Fibroblast of mammary gland (primary cell): ENCODE measurements at regions not wholly inside any gene's neighbourhood (a gene's known extent, or its start where the extent isn't known, plus 50 kb on each side); places are given as distances from the start of the nearest gene placed in this dataset.

Experiments
- DNase-seq: peaks from one replicate; pipeline ENCODE4 v3.0.0-alpha.2; 2010; ENCODE audit warnings: low read depth
- H3K4me3 ChIP-seq: 2 replicates; pipeline ENCODE4 v1.5.1; 2011; ENCODE audit warnings: low read depth, mild to moderate bottlenecking, low read length, moderate library complexity; ENCODE audit not compliant: control insufficient read depth
- TF ChIP-seq, protein P1 (sequence below): conservative IDR thresholded peaks from 2 replicates; pipeline ENCODE4 v1.5.1; 2011; ENCODE audit warnings: low read depth, low read length, inconsistent platforms; ENCODE audit not compliant: control insufficient read depth, insufficient read depth

DNA sequence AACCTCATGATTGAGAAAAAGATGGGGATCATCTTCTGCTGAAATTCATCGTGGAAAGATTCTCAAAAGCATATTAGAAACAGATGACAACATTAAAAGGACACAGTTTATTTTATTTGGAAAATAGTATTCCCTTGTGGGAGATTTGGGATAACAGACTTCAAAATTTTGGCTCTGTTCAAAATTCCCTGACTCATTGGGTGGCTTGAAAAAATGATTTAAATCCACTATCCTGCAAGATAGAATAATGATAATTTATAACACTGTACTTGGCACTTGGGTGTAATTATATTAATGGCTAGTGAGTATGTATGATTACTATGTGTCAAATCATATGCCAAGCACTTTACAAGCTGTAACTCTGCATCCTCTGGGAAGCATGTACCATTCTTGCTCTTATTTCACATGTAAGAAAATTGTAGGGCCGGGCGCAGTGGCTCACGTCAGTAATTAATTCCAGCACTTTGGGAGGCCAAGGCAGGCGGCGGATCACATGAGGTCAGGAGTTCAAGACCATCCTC is 128.8 kb downstream of the LMNTD1 start:
- DNase-seq = peak; percentile 82
- TF ChIP-seq, protein P1, sequence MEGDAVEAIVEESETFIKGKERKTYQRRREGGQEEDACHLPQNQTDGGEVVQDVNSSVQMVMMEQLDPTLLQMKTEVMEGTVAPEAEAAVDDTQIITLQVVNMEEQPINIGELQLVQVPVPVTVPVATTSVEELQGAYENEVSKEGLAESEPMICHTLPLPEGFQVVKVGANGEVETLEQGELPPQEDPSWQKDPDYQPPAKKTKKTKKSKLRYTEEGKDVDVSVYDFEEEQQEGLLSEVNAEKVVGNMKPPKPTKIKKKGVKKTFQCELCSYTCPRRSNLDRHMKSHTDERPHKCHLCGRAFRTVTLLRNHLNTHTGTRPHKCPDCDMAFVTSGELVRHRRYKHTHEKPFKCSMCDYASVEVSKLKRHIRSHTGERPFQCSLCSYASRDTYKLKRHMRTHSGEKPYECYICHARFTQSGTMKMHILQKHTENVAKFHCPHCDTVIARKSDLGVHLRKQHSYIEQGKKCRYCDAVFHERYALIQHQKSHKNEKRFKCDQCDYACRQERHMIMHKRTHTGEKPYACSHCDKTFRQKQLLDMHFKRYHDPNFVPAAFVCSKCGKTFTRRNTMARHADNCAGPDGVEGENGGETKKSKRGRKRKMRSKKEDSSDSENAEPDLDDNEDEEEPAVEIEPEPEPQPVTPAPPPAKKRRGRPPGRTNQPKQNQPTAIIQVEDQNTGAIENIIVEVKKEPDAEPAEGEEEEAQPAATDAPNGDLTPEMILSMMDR = no peak

DNA sequence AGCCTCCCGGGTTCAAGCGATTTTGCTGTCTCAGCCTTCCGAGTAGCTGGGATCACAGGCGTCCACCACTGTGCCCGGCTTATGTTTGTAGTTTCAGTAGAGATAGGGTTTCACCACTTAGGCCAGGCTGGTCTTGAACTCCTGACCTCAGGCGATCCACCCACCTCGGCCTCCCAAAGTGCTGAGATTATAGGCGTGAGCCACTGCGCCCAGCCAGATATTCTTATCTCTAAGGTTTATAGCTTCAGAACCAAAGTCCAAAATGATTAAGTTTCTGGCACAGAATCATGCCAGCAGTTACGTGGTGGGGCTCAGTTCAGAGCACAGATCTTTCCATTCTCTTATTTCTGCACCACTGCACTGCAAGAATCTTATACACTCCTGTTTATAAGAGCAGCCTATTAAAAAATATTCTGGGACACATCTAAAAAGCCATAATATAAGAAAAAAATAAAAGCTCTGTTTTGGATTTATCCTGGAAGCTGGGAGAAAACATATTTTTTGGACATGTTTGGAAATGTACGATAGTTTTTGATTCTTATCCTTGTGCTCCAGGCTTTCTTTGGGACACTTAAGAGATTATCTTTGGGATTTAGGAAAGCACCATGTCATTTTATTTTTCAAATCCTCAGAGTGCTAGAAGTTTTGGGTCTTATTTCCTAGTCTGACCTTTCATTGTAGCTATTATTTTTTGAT is 129.6 kb downstream of the LMNTD1 start:
- TF ChIP-seq, protein P1 = no peak
- H3K4me3 ChIP-seq = no peak overlapping the region
- DNase-seq = no peak

More for the DNA sequence above, 128.8 kb downstream of the LMNTD1 start:
- H3K4me3 ChIP-seq = no peak overlapping the region

DNA sequence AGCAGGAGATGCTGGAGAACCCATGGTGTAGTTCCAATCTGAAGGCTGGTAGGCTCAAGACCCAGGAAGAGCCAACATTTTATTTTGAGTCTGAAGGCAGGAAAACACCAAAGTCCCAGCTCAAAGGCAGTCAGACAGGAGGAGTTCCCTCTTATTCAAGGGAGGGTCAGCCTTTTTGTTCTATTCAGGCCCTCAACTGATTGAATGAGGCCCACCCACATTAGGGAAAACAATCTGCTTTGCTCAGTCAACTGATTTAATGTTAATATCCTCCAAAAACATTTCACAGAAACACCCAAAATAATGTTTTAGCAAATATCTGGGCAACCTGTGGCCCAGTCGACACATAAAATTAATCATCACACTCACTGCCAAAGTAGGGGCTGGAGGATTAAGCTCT is 130.8 kb downstream of the LMNTD1 start:
- DNase-seq = no peak
- H3K4me3 ChIP-seq = no peak overlapping the region
- TF ChIP-seq, protein P1 = no peak

DNA sequence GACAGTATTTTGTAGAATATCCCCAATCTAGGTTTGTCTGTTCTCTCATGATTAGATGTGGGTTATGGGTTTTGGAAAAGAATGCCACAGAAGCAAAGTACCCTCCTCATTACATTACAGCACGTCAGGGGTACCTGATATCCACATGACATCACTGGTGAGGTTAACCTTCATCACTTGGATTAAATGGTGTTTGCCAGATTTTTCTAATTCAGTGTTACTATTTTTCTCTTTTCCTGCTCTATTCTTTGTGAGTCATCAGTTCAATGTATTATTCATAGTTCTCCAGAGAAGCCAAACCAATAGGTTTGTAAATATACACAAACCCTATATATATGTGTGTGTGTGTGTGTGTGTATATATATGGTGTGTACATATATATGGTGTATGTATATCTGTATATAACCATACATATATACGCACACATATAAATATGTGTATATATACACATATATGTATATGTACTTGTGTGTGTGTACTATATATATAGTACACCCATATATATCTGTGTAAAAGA is 131.4 kb downstream of the LMNTD1 start:
- H3K4me3 ChIP-seq = no peak overlapping the region
- TF ChIP-seq, protein P1 = no peak
- DNase-seq = peak; percentile 52

DNA sequence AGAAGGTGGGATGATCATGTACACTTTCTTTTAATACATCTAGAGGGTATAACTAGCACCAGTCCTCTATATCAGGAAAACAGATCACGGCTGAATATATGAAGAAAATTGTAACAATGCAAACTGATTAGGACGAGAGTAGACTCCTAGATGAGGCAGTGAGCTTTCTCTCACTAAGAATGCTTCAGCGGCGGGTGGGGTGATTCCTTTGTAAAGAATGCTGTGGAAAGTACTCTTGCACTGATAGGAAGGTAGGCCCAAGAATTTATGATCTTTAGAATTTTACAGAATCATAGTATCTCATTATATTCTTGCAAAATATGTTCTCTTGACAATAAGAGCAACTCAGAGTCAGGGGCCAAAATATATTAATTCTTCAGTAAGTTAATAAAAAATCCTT is 133.0 kb downstream of the LMNTD1 start:
- H3K4me3 ChIP-seq = no peak overlapping the region
- no peak for DNase-seq
- TF ChIP-seq, protein P1 = no peak

DNA sequence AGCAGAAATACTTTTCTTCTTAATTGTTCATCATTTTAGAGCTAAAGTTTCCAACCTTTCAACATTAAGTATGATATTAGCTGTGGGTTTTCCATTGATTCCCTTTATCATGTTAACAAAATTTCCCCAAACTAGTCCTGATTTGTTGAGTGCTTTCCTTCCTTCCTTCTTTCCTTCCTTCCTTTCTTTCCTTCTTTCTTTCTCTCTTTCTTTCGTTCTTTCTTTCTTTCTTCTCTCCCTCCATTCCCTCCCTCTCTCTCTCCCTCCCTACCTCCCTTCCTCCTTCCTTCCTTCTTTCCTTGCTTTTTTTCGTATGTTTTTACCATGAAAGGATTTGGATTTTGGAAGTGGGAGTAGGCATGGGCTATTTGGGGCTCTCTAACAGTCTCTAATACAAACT is 133.5 kb downstream of the LMNTD1 start:
- TF ChIP-seq, protein P1 = no peak
- H3K4me3 ChIP-seq = no peak overlapping the region
- DNase-seq = no peak
